ENCODE measurements at regions not wholly inside any gene's neighbourhood (a gene's known extent, or its start where the extent isn't known, plus 50 kb on each side); places are given as distances from the start of the nearest gene placed in this dataset.

DNA sequence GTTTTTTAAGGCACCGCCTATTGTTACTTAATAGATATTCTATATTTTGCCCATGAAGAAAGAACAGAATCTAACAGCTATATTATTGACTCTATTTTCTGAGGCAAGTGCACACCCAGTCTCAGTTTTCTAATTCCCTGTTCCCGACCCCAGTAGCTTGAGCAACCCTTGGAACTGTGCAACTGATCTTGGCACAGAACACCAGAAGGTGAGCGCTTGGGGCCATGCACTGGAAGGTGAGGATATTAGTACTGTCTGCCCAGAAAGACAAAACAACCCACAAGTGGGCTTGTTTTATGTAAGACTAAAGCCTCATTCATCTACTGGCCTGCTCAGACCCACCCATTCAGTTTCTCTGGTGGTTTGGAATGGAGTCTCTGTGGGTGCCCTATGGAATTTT, 188.8 kb upstream of the LINC00305 start:
- H3K27me3 Mint-ChIP-seq (ENCODE audit: low read depth) = no peaks in the 10 kb centered on the region; the same call in 1 of the 2 replicates
- POLR2A ChIA-PET = interaction anchor here (0.7 kb wide), 1 partner anchor 269 kb away, joined by 4 read pairs; no protein-coding TSS in a partner anchor
- DNase-seq (ENCODE audit: low spot score) (no peak), ATAC-seq (no peak)
- CTCF ChIA-PET = no interaction called here
- peaks cover 5% of the 10 kb centered on the region for H3K9me3 Mint-ChIP-seq
- TF ChIP-seq, protein P1, sequence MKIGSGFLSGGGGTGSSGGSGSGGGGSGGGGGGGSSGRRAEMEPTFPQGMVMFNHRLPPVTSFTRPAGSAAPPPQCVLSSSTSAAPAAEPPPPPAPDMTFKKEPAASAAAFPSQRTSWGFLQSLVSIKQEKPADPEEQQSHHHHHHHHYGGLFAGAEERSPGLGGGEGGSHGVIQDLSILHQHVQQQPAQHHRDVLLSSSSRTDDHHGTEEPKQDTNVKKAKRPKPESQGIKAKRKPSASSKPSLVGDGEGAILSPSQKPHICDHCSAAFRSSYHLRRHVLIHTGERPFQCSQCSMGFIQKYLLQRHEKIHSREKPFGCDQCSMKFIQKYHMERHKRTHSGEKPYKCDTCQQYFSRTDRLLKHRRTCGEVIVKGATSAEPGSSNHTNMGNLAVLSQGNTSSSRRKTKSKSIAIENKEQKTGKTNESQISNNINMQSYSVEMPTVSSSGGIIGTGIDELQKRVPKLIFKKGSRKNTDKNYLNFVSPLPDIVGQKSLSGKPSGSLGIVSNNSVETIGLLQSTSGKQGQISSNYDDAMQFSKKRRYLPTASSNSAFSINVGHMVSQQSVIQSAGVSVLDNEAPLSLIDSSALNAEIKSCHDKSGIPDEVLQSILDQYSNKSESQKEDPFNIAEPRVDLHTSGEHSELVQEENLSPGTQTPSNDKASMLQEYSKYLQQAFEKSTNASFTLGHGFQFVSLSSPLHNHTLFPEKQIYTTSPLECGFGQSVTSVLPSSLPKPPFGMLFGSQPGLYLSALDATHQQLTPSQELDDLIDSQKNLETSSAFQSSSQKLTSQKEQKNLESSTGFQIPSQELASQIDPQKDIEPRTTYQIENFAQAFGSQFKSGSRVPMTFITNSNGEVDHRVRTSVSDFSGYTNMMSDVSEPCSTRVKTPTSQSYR (CRISPR knock-in tag; IDR thresholded peaks at IDR 0.05) = no peak
- TF ChIP-seq, protein P2, sequence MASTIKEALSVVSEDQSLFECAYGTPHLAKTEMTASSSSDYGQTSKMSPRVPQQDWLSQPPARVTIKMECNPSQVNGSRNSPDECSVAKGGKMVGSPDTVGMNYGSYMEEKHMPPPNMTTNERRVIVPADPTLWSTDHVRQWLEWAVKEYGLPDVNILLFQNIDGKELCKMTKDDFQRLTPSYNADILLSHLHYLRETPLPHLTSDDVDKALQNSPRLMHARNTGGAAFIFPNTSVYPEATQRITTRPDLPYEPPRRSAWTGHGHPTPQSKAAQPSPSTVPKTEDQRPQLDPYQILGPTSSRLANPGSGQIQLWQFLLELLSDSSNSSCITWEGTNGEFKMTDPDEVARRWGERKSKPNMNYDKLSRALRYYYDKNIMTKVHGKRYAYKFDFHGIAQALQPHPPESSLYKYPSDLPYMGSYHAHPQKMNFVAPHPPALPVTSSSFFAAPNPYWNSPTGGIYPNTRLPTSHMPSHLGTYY (CRISPR knock-in tag; IDR thresholded peaks at IDR 0.05) = no peak
- no peak for TF ChIP-seq ZNF423 (CRISPR knock-in tag; IDR thresholded peaks at IDR 0.05)
- TF ChIP-seq ZNF317 (CRISPR knock-in tag; IDR thresholded peaks at IDR 0.05; ENCODE audit: borderline replicate concordance, low read depth) = no peak
- TF ChIP-seq CREM (CRISPR knock-in tag; IDR thresholded peaks at IDR 0.05) = no peak
- TF ChIP-seq, protein P3, sequence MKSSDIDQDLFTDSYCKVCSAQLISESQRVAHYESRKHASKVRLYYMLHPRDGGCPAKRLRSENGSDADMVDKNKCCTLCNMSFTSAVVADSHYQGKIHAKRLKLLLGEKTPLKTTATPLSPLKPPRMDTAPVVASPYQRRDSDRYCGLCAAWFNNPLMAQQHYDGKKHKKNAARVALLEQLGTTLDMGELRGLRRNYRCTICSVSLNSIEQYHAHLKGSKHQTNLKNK (CRISPR knock-in tag; IDR thresholded peaks at IDR 0.05) = no peak
- TF ChIP-seq, protein P4, sequence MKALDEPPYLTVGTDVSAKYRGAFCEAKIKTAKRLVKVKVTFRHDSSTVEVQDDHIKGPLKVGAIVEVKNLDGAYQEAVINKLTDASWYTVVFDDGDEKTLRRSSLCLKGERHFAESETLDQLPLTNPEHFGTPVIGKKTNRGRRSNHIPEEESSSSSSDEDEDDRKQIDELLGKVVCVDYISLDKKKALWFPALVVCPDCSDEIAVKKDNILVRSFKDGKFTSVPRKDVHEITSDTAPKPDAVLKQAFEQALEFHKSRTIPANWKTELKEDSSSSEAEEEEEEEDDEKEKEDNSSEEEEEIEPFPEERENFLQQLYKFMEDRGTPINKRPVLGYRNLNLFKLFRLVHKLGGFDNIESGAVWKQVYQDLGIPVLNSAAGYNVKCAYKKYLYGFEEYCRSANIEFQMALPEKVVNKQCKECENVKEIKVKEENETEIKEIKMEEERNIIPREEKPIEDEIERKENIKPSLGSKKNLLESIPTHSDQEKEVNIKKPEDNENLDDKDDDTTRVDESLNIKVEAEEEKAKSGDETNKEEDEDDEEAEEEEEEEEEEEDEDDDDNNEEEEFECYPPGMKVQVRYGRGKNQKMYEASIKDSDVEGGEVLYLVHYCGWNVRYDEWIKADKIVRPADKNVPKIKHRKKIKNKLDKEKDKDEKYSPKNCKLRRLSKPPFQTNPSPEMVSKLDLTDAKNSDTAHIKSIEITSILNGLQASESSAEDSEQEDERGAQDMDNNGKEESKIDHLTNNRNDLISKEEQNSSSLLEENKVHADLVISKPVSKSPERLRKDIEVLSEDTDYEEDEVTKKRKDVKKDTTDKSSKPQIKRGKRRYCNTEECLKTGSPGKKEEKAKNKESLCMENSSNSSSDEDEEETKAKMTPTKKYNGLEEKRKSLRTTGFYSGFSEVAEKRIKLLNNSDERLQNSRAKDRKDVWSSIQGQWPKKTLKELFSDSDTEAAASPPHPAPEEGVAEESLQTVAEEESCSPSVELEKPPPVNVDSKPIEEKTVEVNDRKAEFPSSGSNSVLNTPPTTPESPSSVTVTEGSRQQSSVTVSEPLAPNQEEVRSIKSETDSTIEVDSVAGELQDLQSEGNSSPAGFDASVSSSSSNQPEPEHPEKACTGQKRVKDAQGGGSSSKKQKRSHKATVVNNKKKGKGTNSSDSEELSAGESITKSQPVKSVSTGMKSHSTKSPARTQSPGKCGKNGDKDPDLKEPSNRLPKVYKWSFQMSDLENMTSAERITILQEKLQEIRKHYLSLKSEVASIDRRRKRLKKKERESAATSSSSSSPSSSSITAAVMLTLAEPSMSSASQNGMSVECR (CRISPR knock-in tag; IDR thresholded peaks at IDR 0.05; ENCODE audit: borderline replicate concordance) = no peak
- no peak for TF ChIP-seq FOXJ3 (CRISPR knock-in tag; IDR thresholded peaks at IDR 0.05; ENCODE audit: borderline replicate concordance)
- TF ChIP-seq ZNF121 (CRISPR knock-in tag; IDR thresholded peaks at IDR 0.05) = no peak
- no peak for TF ChIP-seq NR3C1 (CRISPR knock-in tag; conservative IDR thresholded peaks at IDR 0.05; ENCODE audit: low read depth)
- TF ChIP-seq CBFB (CRISPR knock-in tag; IDR thresholded peaks at IDR 0.05; ENCODE audit: low read depth) = no peak
- no peak for TF ChIP-seq ESRRA (CRISPR knock-in tag; IDR thresholded peaks at IDR 0.05; ENCODE audit: borderline replicate concordance)
- H3K4me3 Mint-ChIP-seq = no peak overlapping the region
- no peak overlapping the region for H3K27ac Mint-ChIP-seq
- no peaks in the 10 kb centered on the region for H3K36me3 Mint-ChIP-seq
- peaks cover 3% of the 10 kb centered on the region; the same call in 1 of the 2 replicates for H3K4me1 Mint-ChIP-seq

DNA sequence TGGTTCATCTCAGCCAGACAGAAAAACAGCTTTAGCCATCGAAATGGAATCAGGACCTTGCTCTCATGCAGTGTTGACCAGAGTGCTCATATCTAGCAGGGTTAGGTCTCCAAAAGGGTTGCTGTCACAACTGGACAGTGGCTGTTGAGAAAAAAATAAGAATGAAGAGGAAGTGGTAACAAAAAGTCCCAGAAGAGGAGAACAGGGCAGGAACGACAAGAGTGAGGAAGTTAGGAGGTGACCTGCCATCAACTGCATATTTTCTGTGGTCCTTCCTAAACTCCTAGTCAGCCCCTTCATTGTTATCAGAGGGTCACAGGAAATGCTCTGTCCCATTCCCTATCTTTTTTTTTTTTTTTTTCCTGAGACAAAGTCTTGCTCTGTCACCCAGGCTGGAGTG, 188.1 kb upstream of the LINC00305 start:
- ChIA-PET POLR2A (interaction anchor here (0.7 kb wide), 1 partner anchor 269 kb away, joined by 4 read pairs; no protein-coding TSS in a partner anchor), CTCF (no interaction called here)
- peaks cover 8% of the 10 kb centered on the region for H3K4me1 Mint-ChIP-seq
- TF ChIP-seq, protein P5, sequence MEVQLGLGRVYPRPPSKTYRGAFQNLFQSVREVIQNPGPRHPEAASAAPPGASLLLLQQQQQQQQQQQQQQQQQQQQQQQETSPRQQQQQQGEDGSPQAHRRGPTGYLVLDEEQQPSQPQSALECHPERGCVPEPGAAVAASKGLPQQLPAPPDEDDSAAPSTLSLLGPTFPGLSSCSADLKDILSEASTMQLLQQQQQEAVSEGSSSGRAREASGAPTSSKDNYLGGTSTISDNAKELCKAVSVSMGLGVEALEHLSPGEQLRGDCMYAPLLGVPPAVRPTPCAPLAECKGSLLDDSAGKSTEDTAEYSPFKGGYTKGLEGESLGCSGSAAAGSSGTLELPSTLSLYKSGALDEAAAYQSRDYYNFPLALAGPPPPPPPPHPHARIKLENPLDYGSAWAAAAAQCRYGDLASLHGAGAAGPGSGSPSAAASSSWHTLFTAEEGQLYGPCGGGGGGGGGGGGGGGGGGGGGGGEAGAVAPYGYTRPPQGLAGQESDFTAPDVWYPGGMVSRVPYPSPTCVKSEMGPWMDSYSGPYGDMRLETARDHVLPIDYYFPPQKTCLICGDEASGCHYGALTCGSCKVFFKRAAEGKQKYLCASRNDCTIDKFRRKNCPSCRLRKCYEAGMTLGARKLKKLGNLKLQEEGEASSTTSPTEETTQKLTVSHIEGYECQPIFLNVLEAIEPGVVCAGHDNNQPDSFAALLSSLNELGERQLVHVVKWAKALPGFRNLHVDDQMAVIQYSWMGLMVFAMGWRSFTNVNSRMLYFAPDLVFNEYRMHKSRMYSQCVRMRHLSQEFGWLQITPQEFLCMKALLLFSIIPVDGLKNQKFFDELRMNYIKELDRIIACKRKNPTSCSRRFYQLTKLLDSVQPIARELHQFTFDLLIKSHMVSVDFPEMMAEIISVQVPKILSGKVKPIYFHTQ (CRISPR knock-in tag; IDR thresholded peaks at IDR 0.05) = no peak
- no peak for TF ChIP-seq ZNF671 (CRISPR knock-in tag; IDR thresholded peaks at IDR 0.05)
- TF ChIP-seq RORB (CRISPR knock-in tag; IDR thresholded peaks at IDR 0.05) = no peak
- TF ChIP-seq, protein P3 (CRISPR knock-in tag; IDR thresholded peaks at IDR 0.05) = no peak
- TF ChIP-seq SMAD4 (CRISPR knock-in tag; IDR thresholded peaks at IDR 0.05) = no peak
- no peak for TF ChIP-seq CREB1 (CRISPR knock-in tag; IDR thresholded peaks at IDR 0.05)
- no peak overlapping the region for H3K27ac Mint-ChIP-seq
- H3K9me3 Mint-ChIP-seq = peaks cover 5% of the 10 kb centered on the region
- ATAC-seq (no peak), DNase-seq (ENCODE audit: low spot score) (no peak)
- no peaks in the 10 kb centered on the region; the same call in 1 of the 2 replicates for H3K27me3 Mint-ChIP-seq (ENCODE audit: low read depth)
- no peaks in the 10 kb centered on the region for H3K36me3 Mint-ChIP-seq
- H3K4me3 Mint-ChIP-seq = no peak overlapping the region
